ENCODE measurements at regions not wholly inside any gene's neighbourhood (a gene's known extent, or its start where the extent isn't known, plus 50 kb on each side); places are given as distances from the start of the nearest gene placed in this dataset.
"Not testable (repeated sequence)": the region's sequence is repeated elsewhere in the genome, so short reads cannot be mapped to it uniquely, and the experiment has no call there.

DNA sequence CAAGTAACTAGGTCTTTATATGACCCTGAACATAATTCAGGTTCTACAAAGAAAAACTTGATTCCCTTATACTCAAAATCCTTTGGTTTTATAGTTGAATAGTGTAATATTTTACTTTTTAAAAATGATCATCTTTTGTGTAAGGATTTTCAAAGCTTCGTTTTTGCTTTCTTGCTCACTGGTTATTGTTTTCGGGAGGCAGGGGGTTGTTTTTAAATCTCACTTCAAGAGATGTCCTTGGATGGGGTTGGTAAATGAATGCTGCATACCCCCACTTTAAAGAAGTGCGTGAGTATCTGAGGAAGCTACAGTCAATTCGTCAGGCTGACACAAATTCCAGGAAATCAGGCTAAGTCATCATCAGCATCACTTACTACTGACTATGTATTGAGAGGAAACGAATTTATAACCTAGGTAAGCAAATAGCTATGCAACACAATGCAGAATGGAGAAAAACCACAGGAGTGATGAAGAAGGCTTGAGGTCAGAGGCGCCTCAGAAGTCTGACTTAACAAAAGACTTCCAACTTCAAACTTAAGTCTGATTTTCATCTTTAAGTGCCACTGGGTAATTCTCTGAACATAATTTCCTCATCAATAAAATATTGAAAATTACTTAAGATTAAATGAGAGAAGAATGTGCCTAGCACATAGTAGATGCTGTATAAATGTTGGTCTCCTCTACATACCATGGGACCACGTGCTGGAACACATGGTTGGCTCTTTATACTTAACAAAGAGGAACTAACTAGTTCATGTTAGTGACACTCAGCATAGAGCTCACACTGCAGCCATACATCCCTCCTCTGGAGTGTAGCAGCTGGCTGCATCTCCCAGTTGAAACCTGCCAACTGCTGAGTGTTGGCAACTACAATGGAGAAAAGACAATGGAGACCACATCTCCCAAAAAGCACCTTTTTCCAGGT, 106.0 kb upstream of the KIF2A start:
- in situ Hi-C loops (cut with HindIII; ENCODE audit: low pct_unique_long_range_greater_than_20kb, low sequenced_read_pairs): no loop called here
- no peak for DNase-seq (ENCODE audit: low read depth, low spot score)

DNA sequence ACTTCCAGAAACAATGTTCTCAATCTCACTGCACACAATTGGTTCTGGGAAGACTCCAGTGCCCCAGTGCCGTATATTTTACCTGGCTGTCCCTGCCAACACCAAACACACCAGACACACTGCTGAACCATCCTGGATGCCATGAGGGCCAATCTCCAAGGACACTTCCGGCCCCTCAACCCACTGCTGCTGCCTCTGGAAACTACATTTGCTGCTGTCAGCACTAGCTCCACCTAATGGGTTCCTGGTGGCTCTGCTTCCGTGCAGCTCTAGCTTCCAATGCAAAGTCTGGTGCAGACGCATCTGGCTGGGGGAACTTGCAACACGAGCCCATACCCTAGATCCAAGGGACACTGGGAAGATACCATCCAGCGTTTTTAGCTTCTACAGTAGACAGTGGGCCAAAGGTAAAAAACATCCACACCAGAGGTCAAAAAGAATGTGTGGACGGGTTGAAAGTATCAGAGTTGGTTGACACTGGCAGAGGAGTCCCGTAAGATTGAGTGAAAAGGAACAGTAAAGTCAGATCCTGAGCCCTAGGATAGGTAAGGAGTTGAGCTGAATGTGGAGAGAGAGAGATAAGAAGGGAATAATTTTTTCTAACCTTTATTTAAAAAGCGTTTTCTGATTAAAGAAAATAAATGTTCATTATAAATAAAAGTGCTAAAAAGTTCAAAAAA, 99.7 kb upstream of the KIF2A start:
- DNase-seq (ENCODE audit: low read depth, low spot score): peak; percentile 59
- in situ Hi-C loops (cut with HindIII; ENCODE audit: low pct_unique_long_range_greater_than_20kb, low sequenced_read_pairs): no loop called here

DNA sequence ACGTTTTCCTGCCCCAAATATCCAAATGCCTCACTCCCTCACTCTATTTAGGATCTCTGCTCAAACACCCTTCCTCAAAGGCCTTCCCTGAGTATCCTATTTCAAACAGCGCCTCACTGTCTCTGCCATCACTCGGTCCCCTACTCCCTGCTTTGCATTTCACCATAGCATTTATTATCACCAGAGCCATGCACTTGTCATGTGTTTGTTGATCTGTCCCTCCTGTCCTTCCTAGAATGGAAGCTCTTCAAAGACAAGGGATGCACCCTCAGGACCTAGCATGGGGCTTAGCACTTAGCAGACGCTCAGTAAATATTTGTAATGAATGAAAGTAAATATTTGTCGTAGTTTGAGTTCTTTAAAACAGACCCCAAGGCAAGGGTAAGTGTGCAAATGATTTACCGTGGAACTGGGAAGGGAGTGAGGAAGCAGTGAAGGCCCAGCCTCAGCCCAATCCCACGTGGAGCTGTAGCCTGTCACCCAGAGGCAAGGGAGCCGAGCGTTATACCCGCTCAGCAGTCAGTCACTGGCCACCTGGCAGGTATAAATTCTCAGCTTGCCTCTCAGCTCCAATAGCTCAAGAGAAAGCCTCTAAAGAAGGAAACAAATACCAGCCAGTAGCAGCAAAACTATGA, 97.7 kb upstream of the KIF2A start:
- in situ Hi-C loops (cut with HindIII; ENCODE audit: low pct_unique_long_range_greater_than_20kb, low sequenced_read_pairs): no loop called here
- DNase-seq (ENCODE audit: low read depth, low spot score): no peak

DNA sequence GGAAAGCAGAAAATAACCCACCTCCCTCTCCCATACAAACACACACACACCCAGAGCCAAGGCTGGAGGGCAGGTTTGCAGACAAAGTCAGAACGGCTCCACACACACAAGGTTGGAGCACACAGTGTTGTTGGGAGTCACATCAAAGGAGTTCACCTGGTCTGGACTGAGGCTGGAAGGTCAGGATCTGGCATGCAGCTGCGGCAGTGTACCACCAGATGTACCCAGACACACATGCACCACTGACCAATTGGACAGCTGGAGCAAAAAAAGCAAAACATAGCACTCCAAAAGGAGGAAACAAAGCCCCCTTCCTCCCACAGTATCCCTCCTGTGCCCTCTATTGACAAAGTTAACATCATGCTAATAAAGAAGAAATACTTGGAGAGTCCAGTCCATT, 94.6 kb upstream of the KIF2A start:
- no peak for DNase-seq (ENCODE audit: low read depth, low spot score)
- in situ Hi-C loops (cut with HindIII; ENCODE audit: low pct_unique_long_range_greater_than_20kb, low sequenced_read_pairs): no loop called here

DNA sequence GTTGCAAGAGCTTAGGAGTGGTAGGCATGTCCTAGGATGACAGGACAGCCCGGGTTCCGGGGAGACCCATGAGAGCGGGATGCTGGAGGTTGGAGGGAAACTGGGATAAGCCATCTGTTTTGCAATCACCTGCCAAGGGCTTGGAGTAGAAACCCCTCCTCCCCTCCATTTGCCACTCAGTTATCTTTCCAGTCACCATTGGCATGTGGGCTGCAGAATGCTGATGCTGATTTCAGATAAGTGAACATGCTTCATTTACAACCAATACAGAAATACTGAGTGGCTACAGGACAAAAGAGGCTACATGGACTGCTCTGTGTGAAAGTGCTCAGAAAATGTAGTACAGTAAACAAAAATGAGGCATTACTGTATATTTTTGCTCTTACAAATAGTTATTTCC, 93.4 kb upstream of the KIF2A start:
- in situ Hi-C loops (cut with HindIII; ENCODE audit: low pct_unique_long_range_greater_than_20kb, low sequenced_read_pairs): no loop called here

DNA sequence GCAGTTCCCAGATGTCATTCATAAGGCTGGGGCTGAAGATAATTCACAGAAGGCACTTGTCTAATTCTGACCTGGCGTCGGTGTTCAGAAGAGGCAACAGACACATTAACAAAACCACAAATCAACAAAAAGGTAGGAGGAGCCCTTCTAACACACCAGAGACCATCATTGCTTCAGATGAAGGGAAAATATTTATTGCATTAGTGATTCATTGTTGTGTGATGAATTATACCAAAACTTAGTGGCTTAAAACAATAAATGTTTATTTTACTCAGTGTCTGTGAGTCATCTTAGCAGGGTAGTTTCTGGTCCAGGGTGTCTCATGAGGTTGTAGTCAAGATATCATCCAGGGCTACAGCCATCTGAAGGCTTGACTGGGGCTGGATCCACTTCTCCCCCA, 91.3 kb upstream of the KIF2A start:
- no peak for DNase-seq (ENCODE audit: low read depth, low spot score)
- in situ Hi-C loops (cut with HindIII; ENCODE audit: low pct_unique_long_range_greater_than_20kb, low sequenced_read_pairs): no loop called here

More for the DNA sequence above, 93.4 kb upstream of the KIF2A start:
- no peak for DNase-seq (ENCODE audit: low read depth, low spot score)

DNA sequence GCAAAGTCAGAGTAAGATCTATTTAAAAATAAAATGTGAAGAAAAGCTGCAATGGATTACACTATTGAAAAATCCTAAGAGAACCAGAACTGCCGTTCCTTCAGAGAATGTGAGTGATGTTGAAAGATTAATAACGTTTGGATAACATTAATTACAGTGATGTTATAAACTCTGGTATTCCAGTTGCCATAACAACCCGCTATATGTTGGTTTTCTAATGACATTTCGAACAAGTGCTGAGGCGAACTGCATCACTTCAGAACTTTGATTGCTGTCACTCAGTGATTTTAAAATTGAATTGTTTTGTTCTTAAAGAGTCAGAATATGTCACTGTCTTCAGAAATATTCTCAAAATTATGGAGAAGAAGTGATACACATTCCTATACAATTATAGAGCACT, 89.4 kb upstream of the KIF2A start:
- DNase-seq (ENCODE audit: low read depth, low spot score); in situ Hi-C loops (cut with HindIII; ENCODE audit: low pct_unique_long_range_greater_than_20kb, low sequenced_read_pairs): not testable (repeated sequence)

DNA sequence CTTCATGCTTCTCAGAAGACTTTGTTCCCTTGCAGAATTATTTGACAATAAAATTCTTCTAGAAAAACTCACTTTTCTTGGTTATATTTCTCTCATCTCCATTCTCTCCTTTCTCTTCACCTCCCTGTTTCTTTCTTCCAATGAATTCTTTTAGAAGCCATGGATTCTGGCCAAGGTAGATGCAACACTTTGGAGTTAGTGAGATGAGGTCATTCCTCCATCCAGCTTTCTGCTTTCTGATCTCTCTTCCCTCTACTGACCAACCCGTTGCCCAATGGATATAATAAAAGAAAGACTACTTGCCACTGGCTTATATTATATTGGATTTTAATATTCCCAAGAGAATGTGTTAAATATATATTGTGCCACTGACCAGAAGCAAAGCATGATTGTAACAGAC, 88.9 kb upstream of the KIF2A start:
- DNase-seq (ENCODE audit: low read depth, low spot score); in situ Hi-C loops (cut with HindIII; ENCODE audit: low pct_unique_long_range_greater_than_20kb, low sequenced_read_pairs): not testable (repeated sequence)

DNA sequence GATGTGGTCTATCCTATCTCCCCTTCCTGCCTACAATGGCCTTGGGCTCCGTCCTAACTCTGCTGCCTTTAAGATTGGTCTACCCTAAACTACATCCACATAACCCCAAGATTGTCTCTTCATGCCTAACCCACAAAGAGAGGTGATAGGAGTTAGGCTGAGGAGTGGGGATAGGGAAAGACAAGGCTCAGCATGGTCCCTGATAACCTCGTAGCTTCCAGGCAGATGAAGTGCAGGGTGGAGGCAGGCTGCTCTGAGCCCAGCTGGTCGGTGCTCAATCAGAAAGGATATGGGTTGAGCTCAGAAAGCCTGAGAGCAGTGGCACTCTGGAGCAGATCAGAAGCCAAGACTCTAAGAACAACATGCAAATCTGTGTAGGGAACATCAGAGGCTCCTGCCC, 87.1 kb upstream of the KIF2A start:
- in situ Hi-C loops (cut with HindIII; ENCODE audit: low pct_unique_long_range_greater_than_20kb, low sequenced_read_pairs); DNase-seq (ENCODE audit: low read depth, low spot score): not testable (repeated sequence)

DNA sequence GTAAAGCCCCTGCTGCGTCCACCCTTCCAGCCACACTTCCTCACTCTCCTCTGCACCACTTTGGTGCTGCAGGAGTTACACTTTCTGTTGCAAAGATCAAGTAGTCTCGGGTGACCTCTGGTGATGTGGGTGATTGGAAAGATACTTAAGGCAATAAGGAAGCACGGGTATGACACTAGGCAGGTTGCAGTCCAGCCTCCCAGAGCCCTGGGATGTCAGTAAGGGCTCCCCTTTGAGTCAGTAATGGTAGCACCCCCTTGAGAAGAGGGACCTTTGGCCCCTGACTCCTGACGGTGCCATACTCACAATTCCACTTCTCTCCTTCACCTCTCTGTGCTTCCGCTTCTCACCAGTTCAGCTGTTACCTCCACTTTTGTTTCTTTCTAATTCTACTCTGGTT, 84.1 kb upstream of the KIF2A start:
- DNase-seq (ENCODE audit: low read depth, low spot score); in situ Hi-C loops (cut with HindIII; ENCODE audit: low pct_unique_long_range_greater_than_20kb, low sequenced_read_pairs): not testable (repeated sequence)

DNA sequence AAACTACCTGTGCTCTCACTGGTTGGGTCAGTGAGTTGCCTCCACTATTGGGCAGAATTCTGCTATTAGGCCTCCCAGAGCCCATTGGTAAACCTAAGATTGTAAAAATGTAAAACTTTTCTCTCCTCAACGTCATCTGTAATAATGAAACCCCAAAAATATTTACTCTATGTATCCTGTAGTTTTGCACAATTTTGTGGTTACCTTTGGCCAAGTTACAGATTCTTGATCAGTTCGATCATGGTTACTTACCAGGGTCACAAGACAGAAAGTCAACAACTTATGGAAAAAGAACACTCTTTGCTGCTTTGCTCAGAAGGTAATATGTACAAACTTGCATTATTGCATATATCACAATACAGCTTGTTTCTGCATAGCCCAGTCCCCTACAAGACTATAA, 83.7 kb upstream of the KIF2A start:
- in situ Hi-C loops (cut with HindIII; ENCODE audit: low pct_unique_long_range_greater_than_20kb, low sequenced_read_pairs); DNase-seq (ENCODE audit: low read depth, low spot score): not testable (repeated sequence)

DNA sequence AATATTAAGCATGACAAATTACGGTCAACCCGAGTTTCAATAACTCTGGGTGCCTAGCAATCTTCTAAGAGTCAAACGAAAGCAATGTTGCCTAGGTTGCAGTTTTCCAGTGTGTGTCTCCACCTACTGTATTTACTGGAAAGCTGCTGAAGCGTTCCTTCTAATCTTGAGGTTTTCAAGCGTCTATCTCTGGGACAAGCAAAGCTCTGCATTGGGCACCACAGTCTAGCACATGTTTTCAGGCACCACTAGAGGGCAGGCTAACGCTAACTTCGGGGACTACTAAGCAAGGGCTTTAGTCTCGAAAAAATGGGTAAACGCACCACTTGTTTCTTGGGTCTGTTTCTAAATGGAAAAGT, 82.7 kb upstream of the KIF2A start:
- DNase-seq (ENCODE audit: low read depth, low spot score); in situ Hi-C loops (cut with HindIII; ENCODE audit: low pct_unique_long_range_greater_than_20kb, low sequenced_read_pairs): not testable (repeated sequence)

DNA sequence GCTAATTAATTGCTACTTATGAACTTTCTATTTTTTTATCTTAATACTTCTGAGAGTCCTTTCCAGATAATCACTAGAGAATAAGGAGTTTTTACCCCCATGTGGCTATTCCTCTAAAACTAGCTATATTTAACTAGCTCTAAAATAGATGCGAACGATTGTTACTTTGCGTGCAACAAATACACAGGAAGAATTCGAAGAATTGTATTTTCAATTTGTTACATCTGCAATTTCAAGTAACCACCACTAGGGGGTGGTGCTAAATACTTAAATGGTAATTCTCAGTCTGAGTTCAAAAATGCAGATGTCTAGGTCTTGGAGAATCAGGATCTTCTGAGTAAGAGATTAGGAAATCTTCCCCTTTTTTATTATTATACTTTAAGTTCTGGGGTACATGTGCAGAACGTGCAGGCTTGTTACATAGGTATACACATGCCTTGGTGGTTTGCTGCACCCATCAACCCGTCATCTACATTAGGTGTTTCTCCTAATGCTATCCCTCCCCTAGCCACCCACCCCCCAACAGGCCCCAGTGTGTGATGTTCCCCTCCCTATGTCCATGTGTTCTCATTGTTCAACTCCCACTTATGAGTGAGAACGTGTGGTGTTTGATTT, 80.9 kb upstream of the KIF2A start:
- in situ Hi-C loops (cut with HindIII; ENCODE audit: low pct_unique_long_range_greater_than_20kb, low sequenced_read_pairs); DNase-seq (ENCODE audit: low read depth, low spot score): not testable (repeated sequence)

DNA sequence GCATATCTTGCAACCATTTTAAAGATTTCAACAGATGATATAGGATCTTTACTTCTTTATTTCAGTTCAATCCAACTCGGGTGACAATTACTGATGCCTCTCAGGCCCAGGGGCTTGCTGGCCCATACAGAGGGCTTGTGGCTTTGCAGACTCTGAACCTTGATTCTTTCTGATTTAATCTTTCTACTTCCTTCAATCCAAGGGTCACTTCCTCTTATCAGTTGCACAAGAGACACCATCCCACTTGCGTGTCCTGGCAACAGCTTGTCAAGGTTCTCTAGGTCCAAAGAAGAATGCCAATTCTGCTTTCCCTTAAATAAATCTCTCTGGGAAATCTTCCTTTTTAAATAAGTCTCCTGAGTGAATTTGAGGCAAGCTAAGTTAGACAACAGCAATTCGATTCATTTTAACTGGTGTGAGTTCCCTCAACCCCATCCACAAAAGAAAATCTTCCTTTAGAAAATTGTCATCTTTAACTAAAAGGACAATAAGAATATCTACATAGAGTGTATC, 75.1 kb upstream of the KIF2A start:
- in situ Hi-C loops (cut with HindIII; ENCODE audit: low pct_unique_long_range_greater_than_20kb, low sequenced_read_pairs); DNase-seq (ENCODE audit: low read depth, low spot score): not testable (repeated sequence)

DNA sequence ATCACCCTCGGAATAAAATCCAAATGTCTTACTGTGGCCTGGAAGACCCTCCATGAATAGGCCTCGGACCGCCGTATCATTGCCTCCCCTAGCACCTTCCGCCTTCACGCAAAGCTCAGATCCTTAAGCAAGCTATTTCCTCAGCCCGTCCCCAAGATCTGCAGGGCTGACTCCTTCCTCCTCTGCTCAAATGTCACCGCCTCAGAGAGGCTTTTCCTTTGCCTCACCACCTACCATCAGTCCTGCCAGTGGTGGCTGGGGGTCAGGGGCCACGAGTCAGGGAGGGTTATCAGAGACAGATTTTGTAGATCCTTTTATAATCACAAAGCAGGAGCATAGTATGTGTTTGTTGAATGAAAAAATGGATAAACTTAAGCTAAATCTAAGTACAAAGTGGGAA, 74.4 kb upstream of the KIF2A start:
- in situ Hi-C loops (cut with HindIII; ENCODE audit: low pct_unique_long_range_greater_than_20kb, low sequenced_read_pairs): no loop called here

DNA sequence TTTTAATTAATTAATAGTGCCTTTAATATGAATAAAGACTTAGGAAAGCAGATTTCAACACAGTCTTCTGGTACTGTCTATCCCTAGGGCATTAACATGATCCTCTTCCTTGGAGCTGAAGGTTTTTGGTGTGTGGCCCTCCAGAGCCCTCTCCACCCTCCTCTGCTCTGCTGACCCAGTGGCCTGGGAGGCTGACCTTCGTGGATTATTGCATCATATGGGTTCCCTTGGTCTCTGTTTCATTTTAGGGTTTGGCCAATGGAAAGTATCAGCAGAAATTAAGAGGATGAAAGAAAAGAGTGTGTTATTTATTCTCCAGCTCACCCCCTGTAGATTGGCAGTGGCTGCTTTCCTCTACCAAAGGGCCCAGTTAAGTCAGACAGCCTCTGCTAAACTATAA, 73.8 kb upstream of the KIF2A start:
- DNase-seq (ENCODE audit: low read depth, low spot score); in situ Hi-C loops (cut with HindIII; ENCODE audit: low pct_unique_long_range_greater_than_20kb, low sequenced_read_pairs): not testable (repeated sequence)

More for the DNA sequence above, 74.4 kb upstream of the KIF2A start:
- no peak for DNase-seq (ENCODE audit: low read depth, low spot score)

DNA sequence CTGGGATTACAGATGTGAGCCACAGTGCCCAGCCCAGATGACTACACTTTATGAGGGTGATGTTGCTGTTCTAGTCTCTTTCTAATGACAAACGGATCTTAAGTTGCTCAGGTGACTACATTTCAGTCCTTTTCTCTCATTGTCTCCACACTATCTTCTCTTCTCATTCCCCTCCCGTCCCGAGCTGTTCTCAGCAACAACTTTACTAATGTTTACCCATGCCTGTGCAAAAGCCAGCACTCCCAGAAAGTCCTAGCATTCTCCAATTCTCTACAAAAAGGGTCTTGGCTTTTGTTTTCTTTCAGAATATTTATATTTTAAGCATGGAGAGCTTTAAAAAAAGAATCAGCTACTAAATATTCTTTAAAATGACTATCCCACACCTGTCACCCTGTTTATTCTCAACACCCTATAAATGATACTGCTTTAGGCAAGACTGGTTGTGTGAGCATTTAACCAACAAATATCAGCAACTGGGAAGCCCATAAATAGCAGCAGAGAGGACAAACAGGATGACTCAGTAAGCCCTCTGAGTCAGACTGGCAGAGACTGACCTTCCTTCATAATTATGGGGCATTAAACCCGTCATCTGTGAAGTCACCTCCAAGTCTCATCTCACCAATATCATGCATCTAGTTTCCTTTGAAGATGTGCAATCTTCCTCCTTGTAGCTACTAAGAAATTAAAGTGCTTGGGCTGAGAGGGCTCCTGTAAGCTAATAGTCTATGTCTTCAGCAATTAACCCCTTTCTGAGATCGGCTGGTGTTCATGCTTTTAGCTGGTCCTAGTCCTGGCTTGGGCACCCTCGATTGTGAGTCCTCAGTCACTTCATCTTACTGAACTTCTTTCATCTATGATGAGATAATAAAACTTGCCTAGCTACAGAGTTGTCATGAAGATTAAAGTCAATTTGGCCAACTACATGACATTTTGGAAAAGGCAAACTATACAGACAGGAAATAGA, 72.6 kb upstream of the KIF2A start:
- in situ Hi-C loops (cut with HindIII; ENCODE audit: low pct_unique_long_range_greater_than_20kb, low sequenced_read_pairs); DNase-seq (ENCODE audit: low read depth, low spot score): not testable (repeated sequence)

Measured in SK-MEL-5 (cell line).